HG03066 (cell line): ENCODE measurements at regions not wholly inside any gene's neighbourhood (a gene's known extent, or its start where the extent isn't known, plus 50 kb on each side); places are given as distances from the start of the nearest gene placed in this dataset.

ENCODE experiments used
- ATAC-seq: cut with Tn5 transposase; IDR thresholded peaks from one replicate; pipeline ENCODE4 v1.9.1; 2021; ENCODE audit warnings: low read depth; ENCODE audit not compliant: unreplicated experiment

GRCh38 chr12:60830381-60830780 is 1234.6 kb downstream of the SLC16A7 start:
- ATAC-seq: no peak

DNA sequence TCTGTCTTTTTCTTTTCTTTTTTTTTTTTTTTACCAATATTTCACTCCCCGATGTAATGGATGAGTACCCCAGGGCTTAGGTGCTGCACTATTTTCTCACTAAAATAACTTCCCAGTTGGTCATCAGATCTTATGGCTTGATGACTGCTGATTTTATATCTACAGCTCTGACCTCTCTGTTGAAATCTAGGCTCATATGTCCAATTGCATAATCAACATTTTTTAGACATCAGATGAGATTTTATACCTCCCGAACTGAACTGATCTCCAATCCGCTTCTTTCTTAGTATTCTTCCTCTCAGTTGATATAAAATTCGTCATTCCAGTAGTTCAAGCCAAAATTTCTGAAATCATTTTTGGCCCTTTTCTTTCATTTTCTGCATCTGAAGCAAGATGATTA is 1236.5 kb downstream of the SLC16A7 start:
- no peak for ATAC-seq

DNA sequence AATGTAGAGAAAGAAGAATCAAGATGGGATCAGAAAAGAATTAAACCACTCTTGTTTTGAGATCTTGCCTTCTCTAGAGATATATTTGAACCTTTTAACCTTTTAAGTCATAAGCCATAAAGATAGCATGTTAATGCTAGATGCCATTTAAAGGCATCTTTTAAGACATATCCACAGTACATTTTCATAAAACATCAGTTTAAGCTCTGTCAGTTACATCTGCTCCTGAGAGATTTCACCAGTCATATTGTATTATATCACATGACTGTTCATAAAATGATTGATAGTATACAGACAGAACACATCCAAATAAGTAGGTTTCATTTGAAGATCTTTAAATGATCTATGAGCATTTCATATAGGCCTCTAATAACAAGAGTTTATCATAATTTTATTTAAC is 1238.5 kb downstream of the SLC16A7 start:
- ATAC-seq: no peak

GRCh38 chr12:60834806-60835205 is 1239.0 kb downstream of the SLC16A7 start:
- no peak for ATAC-seq

- no peak for ATAC-seq
These were observed 1240.8 kb downstream of the SLC16A7 start for GRCh38 chr12:60836651-60837050.

- ATAC-seq: no peak
These were observed 1246.4 kb downstream of the SLC16A7 start for GRCh38 chr12:60842181-60842580.

DNA sequence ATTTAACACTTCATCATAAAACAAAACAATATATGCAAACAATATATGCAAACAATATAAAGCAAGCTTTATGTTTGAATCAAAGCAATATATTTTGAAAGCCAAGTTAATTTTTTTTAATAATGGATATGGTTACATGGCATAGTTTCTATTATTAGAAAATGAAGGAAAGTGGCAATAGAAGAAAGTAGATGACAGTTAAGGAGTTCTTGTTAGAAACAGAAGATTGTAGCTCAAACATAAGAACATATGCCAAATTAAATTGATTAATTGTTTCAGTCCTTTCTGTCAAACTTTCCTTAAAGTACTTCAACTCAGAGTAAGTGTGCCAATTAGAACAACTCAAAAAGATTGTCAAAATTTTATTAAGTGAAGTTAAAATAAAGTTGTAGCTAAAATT is 1248.3 kb downstream of the SLC16A7 start:
- no peak for ATAC-seq

- no peak for ATAC-seq
These were observed 1249.0 kb downstream of the SLC16A7 start for GRCh38 chr12:60844875-60845274.

- ATAC-seq: no peak
These were observed 1249.9 kb downstream of the SLC16A7 start for GRCh38 chr12:60845696-60846095.

- ATAC-seq: no peak
These were observed 1251.5 kb downstream of the SLC16A7 start for GRCh38 chr12:60847281-60847680.

GRCh38 chr12:60849723-60850122 is 1253.9 kb downstream of the SLC16A7 start:
- ATAC-seq: no peak

- ATAC-seq: no peak
These were observed 1257.6 kb downstream of the SLC16A7 start for GRCh38 chr12:60853407-60853806.

GRCh38 chr12:60863421-60863820 is 1267.6 kb downstream of the SLC16A7 start:
- no peak for ATAC-seq

- no peak for ATAC-seq
These were observed 1276.4 kb downstream of the SLC16A7 start for GRCh38 chr12:60872219-60872618.

- no peak for ATAC-seq
These were observed 1277.3 kb downstream of the SLC16A7 start for GRCh38 chr12:60872850-60873713.

- no peak for ATAC-seq
These were observed 1278.3 kb downstream of the SLC16A7 start for GRCh38 chr12:60874091-60874490.

GRCh38 chr12:60920841-60921495 is 1325.1 kb downstream of the SLC16A7 start:
- ATAC-seq: no peak

GRCh38 chr12:60921541-60921940 is 1325.7 kb downstream of the SLC16A7 start:
- ATAC-seq: no peak

GRCh38 chr12:60926256-60926655 is 1330.4 kb downstream of the SLC16A7 start:
- ATAC-seq: no peak

- no peak for ATAC-seq
These were observed 1330.1 kb upstream of the USP15 start for GRCh38 chr12:60930151-60930550.

GRCh38 chr12:60935981-60936761 is 1324.0 kb upstream of the USP15 start:
- no peak for ATAC-seq
